ENCODE measurements at regions not wholly inside any gene's neighbourhood (a gene's known extent, or its start where the extent isn't known, plus 50 kb on each side); places are given as distances from the start of the nearest gene placed in this dataset.

DNA sequence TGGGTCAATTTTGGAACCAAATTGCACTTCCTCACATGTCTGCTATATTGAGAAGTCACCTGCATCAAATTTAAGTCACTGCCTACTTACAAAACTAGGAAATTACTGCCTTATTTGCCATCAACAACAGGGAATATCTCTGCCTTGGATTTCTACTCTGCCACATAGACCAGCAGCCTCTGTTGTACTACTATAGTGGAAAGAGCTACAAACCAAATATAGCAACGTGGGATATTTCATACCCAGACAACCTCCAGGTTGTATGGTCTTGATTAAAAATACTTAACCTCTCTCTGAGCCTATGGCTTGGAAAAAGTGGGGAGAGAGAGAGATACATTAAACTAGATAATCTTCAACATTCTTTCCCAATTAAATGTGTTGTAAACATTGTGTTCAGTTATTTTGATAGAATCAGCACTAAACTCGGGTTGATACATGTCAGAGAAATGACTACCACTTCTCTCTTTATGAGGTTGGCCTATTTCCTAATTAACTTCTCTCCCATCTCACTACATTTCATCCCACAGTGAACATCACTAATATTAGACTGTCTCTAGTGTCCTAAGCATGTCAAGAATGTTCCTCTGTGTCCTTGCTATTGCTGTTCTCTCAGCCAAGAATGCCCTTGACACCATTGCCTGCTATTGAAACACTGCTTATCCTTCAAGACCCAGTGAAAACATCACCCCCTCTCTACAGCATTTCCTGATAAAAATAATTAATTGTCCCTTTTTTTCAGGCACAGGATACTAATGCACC, 421.2 kb downstream of the IPMK start (continued):
- TF ChIP-seq, protein P1, sequence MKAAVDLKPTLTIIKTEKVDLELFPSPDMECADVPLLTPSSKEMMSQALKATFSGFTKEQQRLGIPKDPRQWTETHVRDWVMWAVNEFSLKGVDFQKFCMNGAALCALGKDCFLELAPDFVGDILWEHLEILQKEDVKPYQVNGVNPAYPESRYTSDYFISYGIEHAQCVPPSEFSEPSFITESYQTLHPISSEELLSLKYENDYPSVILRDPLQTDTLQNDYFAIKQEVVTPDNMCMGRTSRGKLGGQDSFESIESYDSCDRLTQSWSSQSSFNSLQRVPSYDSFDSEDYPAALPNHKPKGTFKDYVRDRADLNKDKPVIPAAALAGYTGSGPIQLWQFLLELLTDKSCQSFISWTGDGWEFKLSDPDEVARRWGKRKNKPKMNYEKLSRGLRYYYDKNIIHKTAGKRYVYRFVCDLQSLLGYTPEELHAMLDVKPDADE (IDR thresholded peaks at IDR 0.05), result no peak
- TF ChIP-seq, protein P2, sequence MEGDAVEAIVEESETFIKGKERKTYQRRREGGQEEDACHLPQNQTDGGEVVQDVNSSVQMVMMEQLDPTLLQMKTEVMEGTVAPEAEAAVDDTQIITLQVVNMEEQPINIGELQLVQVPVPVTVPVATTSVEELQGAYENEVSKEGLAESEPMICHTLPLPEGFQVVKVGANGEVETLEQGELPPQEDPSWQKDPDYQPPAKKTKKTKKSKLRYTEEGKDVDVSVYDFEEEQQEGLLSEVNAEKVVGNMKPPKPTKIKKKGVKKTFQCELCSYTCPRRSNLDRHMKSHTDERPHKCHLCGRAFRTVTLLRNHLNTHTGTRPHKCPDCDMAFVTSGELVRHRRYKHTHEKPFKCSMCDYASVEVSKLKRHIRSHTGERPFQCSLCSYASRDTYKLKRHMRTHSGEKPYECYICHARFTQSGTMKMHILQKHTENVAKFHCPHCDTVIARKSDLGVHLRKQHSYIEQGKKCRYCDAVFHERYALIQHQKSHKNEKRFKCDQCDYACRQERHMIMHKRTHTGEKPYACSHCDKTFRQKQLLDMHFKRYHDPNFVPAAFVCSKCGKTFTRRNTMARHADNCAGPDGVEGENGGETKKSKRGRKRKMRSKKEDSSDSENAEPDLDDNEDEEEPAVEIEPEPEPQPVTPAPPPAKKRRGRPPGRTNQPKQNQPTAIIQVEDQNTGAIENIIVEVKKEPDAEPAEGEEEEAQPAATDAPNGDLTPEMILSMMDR (conservative IDR thresholded peaks at IDR 0.05; ENCODE audit: low read depth in 2 of 2), result no peak
- TF ChIP-seq EZH2phosphoT487 (IDR thresholded peaks at IDR 0.05; ENCODE audit: unreplicated experiment) (no peak), NANOG (IDR thresholded peaks at IDR 0.05; ENCODE audit: borderline replicate concordance) (no peak), POLR2AphosphoS5 (IDR thresholded peaks at IDR 0.05; ENCODE audit: low read depth) (no peak), EZH2 (IDR thresholded peaks at IDR 0.05; ENCODE audit: low read depth, unreplicated experiment) (no peak)

DNA sequence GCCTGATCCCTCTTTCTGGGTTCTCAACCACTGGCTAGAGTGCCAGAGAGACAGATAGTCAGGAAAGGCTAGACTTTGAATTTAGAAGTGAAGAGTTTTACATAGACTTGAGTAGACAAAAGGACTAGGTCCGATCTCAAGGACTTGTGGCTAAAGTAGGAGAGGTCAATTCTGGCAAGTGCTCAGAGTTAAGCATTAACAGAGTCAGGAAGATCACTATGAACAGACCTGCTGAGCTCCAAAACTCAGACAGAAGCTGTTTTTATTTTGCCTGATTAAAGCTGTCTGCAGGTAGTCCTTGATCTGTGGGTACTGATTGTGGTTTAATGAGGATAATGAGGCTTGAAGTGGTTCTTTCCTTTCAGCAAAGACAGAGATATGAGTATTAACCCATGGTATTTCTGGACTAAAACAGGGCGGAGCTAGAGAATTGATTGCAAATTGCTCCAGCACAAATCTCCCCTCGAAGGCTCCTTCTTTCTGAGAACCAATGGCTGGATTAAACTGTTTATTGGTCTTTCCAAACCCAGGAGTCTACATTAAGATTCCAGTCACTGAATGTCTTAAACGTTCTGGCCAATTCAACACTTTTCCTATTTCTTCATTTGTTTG, 423.2 kb downstream of the IPMK start:
- no peaks in the 10 kb centered on the region for H3F3A ChIP-seq (replicated peaks; ENCODE audit: low read depth)
- no peak overlapping the region for H3K27ac ChIP-seq (ENCODE audit: low read depth)
- H3K4me3 ChIP-seq, result no peak overlapping the region
- H3K4me2 ChIP-seq, result no peak overlapping the region
- peaks cover 6% of the 10 kb centered on the region; the same call in 2 of the 3 replicates for H3K4me1 Mint-ChIP-seq
- H2AFZ ChIP-seq, result peak overlapping the region; percentile 60; the same call in 1 of the 2 replicates
- H3K27me3 Mint-ChIP-seq (ENCODE audit: insufficient read depth, low read depth, poor library complexity), result no peaks in the 10 kb centered on the region
- H3K9me2 ChIP-seq (ENCODE audit: insufficient read depth), result no peaks in the 10 kb centered on the region; the same call in 1 of the 2 replicates
- no peak for ATAC-seq
- no peak for DNase-seq (ENCODE audit: low spot score)
- no peaks in the 10 kb centered on the region; the same call in 1 of the 2 replicates for H3K36me3 ChIP-seq (ENCODE audit: insufficient read depth)
- H3K27ac Mint-ChIP-seq, result no peak overlapping the region
- peaks cover 10% of the 10 kb centered on the region for H3K36me3 Mint-ChIP-seq (ENCODE audit: low read depth)
- H3K4me1 ChIP-seq (ENCODE audit: insufficient read depth), result no peaks in the 10 kb centered on the region
- H3K79me2 ChIP-seq (replicated peaks; ENCODE audit: insufficient read depth), result no peaks in the 10 kb centered on the region
- no peak overlapping the region for H3K4me3 Mint-ChIP-seq
- H3K9me3 Mint-ChIP-seq, result peaks cover 14% of the 10 kb centered on the region
- no peaks in the 10 kb centered on the region for H3K27me3 ChIP-seq (ENCODE audit: insufficient read depth)
- no peaks in the 10 kb centered on the region for H4K20me1 ChIP-seq (replicated peaks; ENCODE audit: insufficient read depth)
- TF ChIP-seq JUNB (IDR thresholded peaks at IDR 0.05; ENCODE audit: unreplicated experiment) (no peak), CREB1 (CRISPR knock-in tag; IDR thresholded peaks at IDR 0.05; ENCODE audit: low read depth) (no peak), STAT1 (IDR thresholded peaks at IDR 0.05; ENCODE audit: unreplicated experiment) (no peak), EZH2 (IDR thresholded peaks at IDR 0.05; ENCODE audit: low read depth, unreplicated experiment) (no peak), NANOG (IDR thresholded peaks at IDR 0.05; ENCODE audit: borderline replicate concordance) (no peak)
- TF ChIP-seq, protein P2 (conservative IDR thresholded peaks at IDR 0.05; ENCODE audit: low read depth in 2 of 2), result no peak
- TF ChIP-seq, protein P1 (IDR thresholded peaks at IDR 0.05), result no peak
- TF ChIP-seq, protein P3, sequence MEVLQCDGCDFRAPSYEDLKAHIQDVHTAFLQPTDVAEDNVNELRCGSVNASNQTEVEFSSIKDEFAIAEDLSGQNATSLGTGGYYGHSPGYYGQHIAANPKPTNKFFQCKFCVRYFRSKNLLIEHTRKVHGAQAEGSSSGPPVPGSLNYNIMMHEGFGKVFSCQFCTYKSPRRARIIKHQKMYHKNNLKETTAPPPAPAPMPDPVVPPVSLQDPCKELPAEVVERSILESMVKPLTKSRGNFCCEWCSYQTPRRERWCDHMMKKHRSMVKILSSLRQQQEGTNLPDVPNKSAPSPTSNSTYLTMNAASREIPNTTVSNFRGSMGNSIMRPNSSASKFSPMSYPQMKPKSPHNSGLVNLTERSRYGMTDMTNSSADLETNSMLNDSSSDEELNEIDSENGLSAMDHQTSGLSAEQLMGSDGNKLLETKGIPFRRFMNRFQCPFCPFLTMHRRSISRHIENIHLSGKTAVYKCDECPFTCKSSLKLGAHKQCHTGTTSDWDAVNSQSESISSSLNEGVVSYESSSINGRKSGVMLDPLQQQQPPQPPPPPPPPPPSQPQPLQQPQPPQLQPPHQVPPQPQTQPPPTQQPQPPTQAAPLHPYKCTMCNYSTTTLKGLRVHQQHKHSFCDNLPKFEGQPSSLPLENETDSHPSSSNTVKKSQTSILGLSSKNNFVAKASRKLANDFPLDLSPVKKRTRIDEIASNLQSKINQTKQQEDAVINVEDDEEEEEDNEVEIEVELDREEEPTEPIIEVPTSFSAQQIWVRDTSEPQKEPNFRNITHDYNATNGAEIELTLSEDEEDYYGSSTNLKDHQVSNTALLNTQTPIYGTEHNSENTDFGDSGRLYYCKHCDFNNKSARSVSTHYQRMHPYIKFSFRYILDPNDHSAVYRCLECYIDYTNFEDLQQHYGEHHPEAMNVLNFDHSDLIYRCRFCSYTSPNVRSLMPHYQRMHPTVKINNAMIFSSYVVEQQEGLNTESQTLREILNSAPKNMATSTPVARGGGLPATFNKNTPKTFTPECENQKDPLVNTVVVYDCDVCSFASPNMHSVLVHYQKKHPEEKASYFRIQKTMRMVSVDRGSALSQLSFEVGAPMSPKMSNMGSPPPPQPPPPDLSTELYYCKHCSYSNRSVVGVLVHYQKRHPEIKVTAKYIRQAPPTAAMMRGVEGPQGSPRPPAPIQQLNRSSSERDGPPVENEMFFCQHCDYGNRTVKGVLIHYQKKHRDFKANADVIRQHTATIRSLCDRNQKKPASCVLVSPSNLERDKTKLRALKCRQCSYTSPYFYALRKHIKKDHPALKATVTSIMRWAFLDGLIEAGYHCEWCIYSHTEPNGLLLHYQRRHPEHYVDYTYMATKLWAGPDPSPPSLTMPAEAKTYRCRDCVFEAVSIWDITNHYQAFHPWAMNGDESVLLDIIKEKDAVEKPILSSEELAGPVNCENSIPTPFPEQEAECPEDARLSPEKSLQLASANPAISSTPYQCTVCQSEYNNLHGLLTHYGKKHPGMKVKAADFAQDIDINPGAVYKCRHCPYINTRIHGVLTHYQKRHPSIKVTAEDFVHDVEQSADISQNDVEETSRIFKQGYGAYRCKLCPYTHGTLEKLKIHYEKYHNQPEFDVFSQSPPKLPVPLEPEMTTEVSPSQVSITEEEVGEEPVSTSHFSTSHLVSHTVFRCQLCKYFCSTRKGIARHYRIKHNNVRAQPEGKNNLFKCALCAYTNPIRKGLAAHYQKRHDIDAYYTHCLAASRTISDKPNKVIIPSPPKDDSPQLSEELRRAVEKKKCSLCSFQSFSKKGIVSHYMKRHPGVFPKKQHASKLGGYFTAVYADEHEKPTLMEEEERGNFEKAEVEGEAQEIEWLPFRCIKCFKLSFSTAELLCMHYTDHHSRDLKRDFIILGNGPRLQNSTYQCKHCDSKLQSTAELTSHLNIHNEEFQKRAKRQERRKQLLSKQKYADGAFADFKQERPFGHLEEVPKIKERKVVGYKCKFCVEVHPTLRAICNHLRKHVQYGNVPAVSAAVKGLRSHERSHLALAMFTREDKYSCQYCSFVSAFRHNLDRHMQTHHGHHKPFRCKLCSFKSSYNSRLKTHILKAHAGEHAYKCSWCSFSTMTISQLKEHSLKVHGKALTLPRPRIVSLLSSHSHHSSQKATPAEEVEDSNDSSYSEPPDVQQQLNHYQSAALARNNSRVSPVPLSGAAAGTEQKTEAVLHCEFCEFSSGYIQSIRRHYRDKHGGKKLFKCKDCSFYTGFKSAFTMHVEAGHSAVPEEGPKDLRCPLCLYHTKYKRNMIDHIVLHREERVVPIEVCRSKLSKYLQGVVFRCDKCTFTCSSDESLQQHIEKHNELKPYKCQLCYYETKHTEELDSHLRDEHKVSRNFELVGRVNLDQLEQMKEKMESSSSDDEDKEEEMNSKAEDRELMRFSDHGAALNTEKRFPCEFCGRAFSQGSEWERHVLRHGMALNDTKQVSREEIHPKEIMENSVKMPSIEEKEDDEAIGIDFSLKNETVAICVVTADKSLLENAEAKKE (CRISPR knock-in tag; IDR thresholded peaks at IDR 0.05), result no peak
